Lower lobe of right lung (tissue), 2 donors: ENCODE measurements at regions not wholly inside any gene's neighbourhood (a gene's known extent, or its start where the extent isn't known, plus 50 kb on each side); places are given as distances from the start of the nearest gene placed in this dataset.
"Not testable (repeated sequence)": the region's sequence is repeated elsewhere in the genome, so short reads cannot be mapped to it uniquely, and the experiment has no call there.

Experiments
- ATAC-seq, 2 donors: fragments of 200-7000 bp; cut with Tn5 transposase; one replicate each; pipeline ENCODE4 v1.9.1; 2020 to 2022; ENCODE audit warnings: mild to moderate bottlenecking in 2 of 2, moderate library complexity in 2 of 2
- DNase-seq: peaks from one replicate; pipeline ENCODE4 v3.0.0-alpha.2; 2020
- H3K27ac ChIP-seq: fragments of 200-600 bp; one replicate; pipeline ENCODE4 v1.8.0; 2022
- H3K27me3 ChIP-seq: fragments of 200-600 bp; one replicate; pipeline ENCODE4 v1.8.0; 2022; ENCODE audit warnings: low read depth
- H3K36me3 ChIP-seq: fragments of 200-600 bp; one replicate; pipeline ENCODE4 v1.8.0; 2022; ENCODE audit warnings: mild to moderate bottlenecking
- H3K4me1 ChIP-seq: fragments of 200-600 bp; one replicate; pipeline ENCODE4 v1.8.0; 2022
- H3K4me3 ChIP-seq: fragments of 200-600 bp; one replicate; pipeline ENCODE4 v1.8.0; 2022; ENCODE audit warnings: mild to moderate bottlenecking
- H3K9me3 ChIP-seq: fragments of 200-600 bp; one replicate; pipeline ENCODE4 v1.8.0; 2022
- CTCF ChIP-seq: fragments of 200-600 bp; IDR thresholded peaks from one replicate; pipeline ENCODE4 v1.8.0; 2022; ENCODE audit warnings: antibody characterized with exemption, mild to moderate bottlenecking
- intact Hi-C: fragments of 100-400 bp; cut with DNase I; formaldehyde crosslinking; loops from one replicate; pipeline ENCODE4 v1.11.0; 2022
- donor health status: DM: no; HTN: yes; CAD: no; lungs with severe emphysema.

DNA sequence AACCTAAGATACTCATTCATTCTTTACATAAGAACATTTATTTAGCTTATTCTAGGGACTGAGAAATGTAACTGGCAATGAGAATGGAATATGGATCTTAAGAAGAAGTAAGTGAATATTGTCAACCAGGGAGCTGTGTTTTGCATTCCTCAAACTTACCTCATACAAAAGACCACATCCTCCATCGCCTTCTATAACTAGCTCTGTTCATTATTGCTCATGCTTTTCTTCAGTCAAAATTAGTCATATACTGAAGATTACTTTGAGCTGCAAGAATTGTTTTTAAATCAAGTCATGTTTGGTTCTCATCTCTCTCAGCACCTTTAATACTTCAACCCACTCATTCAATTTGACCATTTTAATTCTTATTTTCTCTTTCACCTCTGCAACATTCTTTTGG lies 140.3 kb upstream of the RASA1 start:
- Histone ChIP-seq H3K4me1 (no peaks in the 10 kb centered on the region), H3K9me3 (no peaks in the 10 kb centered on the region), H3K4me3 (no peak overlapping the region), H3K36me3 (no peaks in the 10 kb centered on the region), H3K27ac (no peak overlapping the region), H3K27me3 (no peaks in the 10 kb centered on the region)
- ATAC-seq (no peak), DNase-seq (no peak)
- intact Hi-C loops, result no loop called here
- TF ChIP-seq CTCF, result no peak

GRCh38 chr5:87127956-87128687 lies 139.6 kb upstream of the RASA1 start:
- no peaks in the 10 kb centered on the region for H3K9me3 ChIP-seq
- TF ChIP-seq CTCF, result no peak
- ATAC-seq, result no peak
- no peak overlapping the region for H3K27ac ChIP-seq
- H3K36me3 ChIP-seq, result no peaks in the 10 kb centered on the region
- DNase-seq, result no peak
- intact Hi-C loops, result no loop called here
- H3K4me3 ChIP-seq, result no peak overlapping the region
- no peaks in the 10 kb centered on the region for H3K4me1 ChIP-seq
- no peaks in the 10 kb centered on the region for H3K27me3 ChIP-seq

GRCh38 chr5:87129046-87129445 lies 138.6 kb upstream of the RASA1 start:
- DNase-seq (no peak), ATAC-seq (no peak)
- Histone ChIP-seq H3K36me3 (no peaks in the 10 kb centered on the region), H3K9me3 (no peaks in the 10 kb centered on the region), H3K4me1 (no peaks in the 10 kb centered on the region), H3K4me3 (no peak overlapping the region), H3K27ac (no peak overlapping the region), H3K27me3 (no peaks in the 10 kb centered on the region)
- TF ChIP-seq CTCF, result no peak
- intact Hi-C loops, result no loop called here

DNA sequence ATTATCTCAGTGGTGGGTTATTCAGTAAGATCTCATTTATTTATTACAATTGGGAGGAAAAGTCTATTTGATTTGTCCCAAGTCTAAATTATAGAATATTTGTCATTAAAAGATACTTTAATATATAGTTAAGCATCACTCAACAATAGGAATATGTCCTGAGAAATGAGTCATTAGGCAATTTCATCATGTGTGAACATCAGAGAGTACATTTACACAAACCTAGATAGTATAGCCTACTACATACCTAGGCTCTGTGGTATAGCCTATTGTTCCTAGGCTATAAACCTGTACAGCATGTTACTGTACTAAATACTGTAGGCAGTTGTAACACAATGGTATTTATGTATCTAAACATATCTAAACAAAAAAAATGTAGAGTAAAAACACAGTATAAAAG lies 135.0 kb upstream of the RASA1 start:
- Histone ChIP-seq H3K4me1 (no peaks in the 10 kb centered on the region), H3K36me3 (no peaks in the 10 kb centered on the region), H3K27ac (no peak overlapping the region), H3K27me3 (no peaks in the 10 kb centered on the region), H3K4me3 (no peak overlapping the region), H3K9me3 (no peaks in the 10 kb centered on the region)
- DNase-seq (no peak), ATAC-seq (no peak)
- intact Hi-C loops, result no loop called here
- no peak for TF ChIP-seq CTCF

DNA sequence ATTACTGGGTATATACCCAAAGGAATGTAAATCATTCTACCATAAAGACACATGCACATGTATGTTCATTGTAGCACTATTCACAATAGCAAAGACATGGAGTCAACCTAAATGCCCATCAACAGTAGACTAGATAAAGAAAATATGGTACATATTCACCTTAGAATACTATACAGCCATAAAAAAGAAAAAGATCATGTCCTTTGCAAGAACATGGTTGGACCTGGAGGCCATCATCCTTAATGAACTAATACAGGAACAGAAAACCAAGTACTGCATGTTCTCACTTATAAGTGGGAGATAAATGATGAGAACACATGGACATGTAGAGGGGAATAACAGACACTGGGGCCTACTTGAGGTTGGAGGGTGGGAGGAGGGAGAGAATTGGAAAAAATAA lies 133.2 kb upstream of the RASA1 start:
- H3K9me3 ChIP-seq, H3K36me3 ChIP-seq, H3K4me3 ChIP-seq, H3K4me1 ChIP-seq, ATAC-seq, DNase-seq, H3K27me3 ChIP-seq, intact Hi-C loops, H3K27ac ChIP-seq: not testable (repeated sequence)

DNA sequence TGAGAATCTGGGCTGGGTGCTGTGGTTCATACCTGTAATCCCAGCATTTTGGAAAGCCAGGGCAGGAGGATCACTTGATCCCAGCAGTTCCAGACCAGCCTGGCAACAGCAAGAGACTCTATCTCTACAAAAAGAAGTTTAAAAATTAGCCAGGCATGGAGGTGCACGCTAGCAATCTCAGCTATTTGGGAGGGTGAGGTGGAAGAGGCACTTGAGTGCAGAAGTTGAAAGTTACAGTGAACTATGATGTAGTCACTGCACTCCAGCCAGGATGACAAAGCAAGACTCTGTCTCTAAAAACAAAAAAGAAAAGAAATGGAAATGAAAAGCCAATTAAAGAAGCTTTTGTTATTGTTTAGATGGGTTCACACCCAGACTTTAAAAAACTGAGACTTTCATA lies 131.6 kb upstream of the RASA1 start:
- Histone ChIP-seq H3K4me3 (no peak overlapping the region), H3K27me3 (no peaks in the 10 kb centered on the region), H3K9me3 (no peaks in the 10 kb centered on the region), H3K4me1 (no peaks in the 10 kb centered on the region), H3K27ac (no peak overlapping the region), H3K36me3 (no peaks in the 10 kb centered on the region)
- peak; percentile 67 to 88 for ATAC-seq
- intact Hi-C loops, result no loop called here
- no peak for TF ChIP-seq CTCF
- DNase-seq, result no peak
